Vagina (tissue), 2 donors: ENCODE measurements at regions not wholly inside any gene's neighbourhood (a gene's known extent, or its start where the extent isn't known, plus 50 kb on each side); places are given as distances from the start of the nearest gene placed in this dataset.

ENCODE experiments used
- DNase-seq, 2 donors: peaks; one replicate each; pipeline ENCODE4 v3.0.0-alpha.2; 2017; ENCODE audit errors: extremely low spot score in 2 of 2
- H3K27ac ChIP-seq: fragments of 200-600 bp; sonication (generic); one replicate; pipeline ENCODE4 v1.5.1; 2019
- H3K27me3 ChIP-seq: fragments of 200-600 bp; sonication (generic); one replicate; pipeline ENCODE4 v1.5.1; 2019
- H3K36me3 ChIP-seq, 2 donors: fragments of 200-600 bp; sonication (generic); one replicate each; pipeline ENCODE4 v1.5.1; 2017 to 2019
- H3K4me1 ChIP-seq: fragments of 200-600 bp; sonication (generic); one replicate; pipeline ENCODE4 v1.5.1; 2019
- H3K4me3 ChIP-seq, 2 donors: fragments of 200-600 bp; sonication (generic); 1 replicate in 1 of 2; 2 replicates in 1 of 2; pipeline ENCODE4 v1.5.1; 2016 to 2019
- H3K9me3 ChIP-seq: fragments of 200-600 bp; sonication (generic); one replicate; pipeline ENCODE4 v1.5.1; 2019
- POLR2A ChIP-seq, 2 donors: fragments of 450-650 bp; IDR thresholded peaks; one replicate each; pipeline ENCODE4 v1.6.1; 2017; ENCODE audit warnings: antibody characterized with exemption in 2 of 2, mild to moderate bottlenecking in 2 of 2, moderate library complexity in 2 of 2
- POLR2AphosphoS5 ChIP-seq, 2 donors: sonication (generic); formaldehyde crosslinking; IDR thresholded peaks; one replicate each; pipeline ENCODE4 v1.9.0; 2017; ENCODE audit warnings: antibody characterized with exemption in 2 of 2, mild to moderate bottlenecking in 2 of 2, low read depth in 1 of 2; ENCODE audit not compliant: insufficient read depth in 1 of 2
- intact Hi-C: fragments of 100-400 bp; cut with DNase I; formaldehyde crosslinking; loops from one replicate; pipeline ENCODE4 v1.15.1; 2023
- TF ChIP-seq, protein P1 (sequence below), 3 experiments: fragments of 450-650 bp in 2 of 3; fragments of 200-600 bp in 1 of 3; sonication (generic) in 1 of 3; IDR thresholded peaks; one replicate each; pipeline ENCODE4 v1.5.1; 2017 to 2019; ENCODE audit warnings: antibody characterized with exemption in 3 of 3, mild to moderate bottlenecking in 2 of 3, moderate library complexity in 2 of 3

DNA sequence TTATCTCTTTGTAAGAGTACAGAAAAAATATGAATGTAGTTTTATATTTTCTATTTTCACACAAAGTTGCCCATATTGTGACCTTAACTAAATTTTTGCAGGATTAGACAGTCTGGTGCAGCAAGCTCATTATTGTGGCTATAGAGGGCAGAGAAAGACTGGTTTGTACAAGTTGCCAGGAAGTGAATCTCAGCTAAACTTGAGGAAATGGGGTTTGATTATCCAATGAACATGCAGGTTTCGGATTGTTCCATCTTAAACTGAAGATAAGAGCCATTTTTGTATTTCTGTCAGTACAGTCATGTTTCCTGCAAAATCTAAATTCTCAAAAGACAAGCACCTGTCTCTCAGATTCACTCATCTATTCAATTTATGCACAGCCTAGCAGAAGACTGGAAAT lies 390.9 kb downstream of the MMUT start:
- no peak for DNase-seq
- H3K27me3 ChIP-seq: no peaks in the 10 kb centered on the region
- no peak overlapping the region for H3K27ac ChIP-seq
- no peak overlapping the region for H3K4me3 ChIP-seq
- no peaks in the 10 kb centered on the region for H3K36me3 ChIP-seq
- intact Hi-C loops: no loop called here
- TF ChIP-seq, protein P1, sequence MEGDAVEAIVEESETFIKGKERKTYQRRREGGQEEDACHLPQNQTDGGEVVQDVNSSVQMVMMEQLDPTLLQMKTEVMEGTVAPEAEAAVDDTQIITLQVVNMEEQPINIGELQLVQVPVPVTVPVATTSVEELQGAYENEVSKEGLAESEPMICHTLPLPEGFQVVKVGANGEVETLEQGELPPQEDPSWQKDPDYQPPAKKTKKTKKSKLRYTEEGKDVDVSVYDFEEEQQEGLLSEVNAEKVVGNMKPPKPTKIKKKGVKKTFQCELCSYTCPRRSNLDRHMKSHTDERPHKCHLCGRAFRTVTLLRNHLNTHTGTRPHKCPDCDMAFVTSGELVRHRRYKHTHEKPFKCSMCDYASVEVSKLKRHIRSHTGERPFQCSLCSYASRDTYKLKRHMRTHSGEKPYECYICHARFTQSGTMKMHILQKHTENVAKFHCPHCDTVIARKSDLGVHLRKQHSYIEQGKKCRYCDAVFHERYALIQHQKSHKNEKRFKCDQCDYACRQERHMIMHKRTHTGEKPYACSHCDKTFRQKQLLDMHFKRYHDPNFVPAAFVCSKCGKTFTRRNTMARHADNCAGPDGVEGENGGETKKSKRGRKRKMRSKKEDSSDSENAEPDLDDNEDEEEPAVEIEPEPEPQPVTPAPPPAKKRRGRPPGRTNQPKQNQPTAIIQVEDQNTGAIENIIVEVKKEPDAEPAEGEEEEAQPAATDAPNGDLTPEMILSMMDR (IDR thresholded peaks at IDR 0.05): no peak
- TF ChIP-seq POLR2A (IDR thresholded peaks at IDR 0.05) (no peak), POLR2AphosphoS5 (IDR thresholded peaks at IDR 0.05; ENCODE audit: insufficient read depth in 1 of 2, low read depth in 1 of 2) (no peak)
- no peaks in the 10 kb centered on the region for H3K4me1 ChIP-seq
- no peaks in the 10 kb centered on the region for H3K9me3 ChIP-seq

DNA sequence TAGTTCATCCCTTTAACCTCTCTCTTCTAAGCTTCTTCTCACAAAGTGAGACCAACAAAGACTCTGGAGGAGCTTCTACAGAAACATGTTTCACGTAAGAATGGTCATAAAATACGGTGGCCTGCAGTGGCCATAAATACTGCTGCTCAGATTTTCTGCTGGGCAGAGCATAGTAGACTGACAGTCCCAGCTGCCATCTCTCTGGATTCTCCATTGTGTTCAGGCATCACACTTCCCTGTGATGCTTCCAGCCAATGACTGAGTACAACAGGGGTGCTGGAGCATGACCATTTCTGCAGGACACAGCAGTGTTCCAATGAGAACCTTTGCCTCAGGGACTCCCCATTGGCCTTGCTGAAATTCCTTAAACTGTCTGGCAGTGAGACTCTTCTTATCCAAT lies 392.6 kb downstream of the MMUT start:
- TF ChIP-seq POLR2AphosphoS5 (IDR thresholded peaks at IDR 0.05; ENCODE audit: insufficient read depth in 1 of 2, low read depth in 1 of 2) (no peak), POLR2A (IDR thresholded peaks at IDR 0.05) (no peak)
- TF ChIP-seq, protein P1 (IDR thresholded peaks at IDR 0.05): no peak
- Histone ChIP-seq H3K9me3 (no peaks in the 10 kb centered on the region), H3K27ac (no peak overlapping the region), H3K4me3 (no peak overlapping the region), H3K4me1 (no peaks in the 10 kb centered on the region), H3K36me3 (no peaks in the 10 kb centered on the region), H3K27me3 (no peaks in the 10 kb centered on the region)
- intact Hi-C loops: no loop called here
- DNase-seq: no peak

DNA sequence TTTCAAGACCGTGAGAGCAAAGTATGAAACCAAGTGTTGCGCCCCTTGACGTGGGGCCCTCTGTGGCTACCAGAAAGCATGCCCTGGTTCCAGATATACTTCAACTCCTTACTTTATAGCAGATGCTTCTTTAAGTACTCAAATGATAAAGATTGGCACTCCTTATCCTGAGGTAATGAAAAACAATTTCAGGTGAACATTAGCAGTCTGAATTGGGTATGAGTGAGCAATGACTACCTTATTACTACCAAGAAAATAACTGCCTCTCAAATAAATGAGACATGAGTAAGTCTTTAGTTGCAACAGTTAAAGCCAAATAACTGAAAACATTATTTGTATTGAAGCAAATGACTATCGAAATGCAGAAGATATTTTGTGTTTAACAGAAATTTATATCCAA lies 408.7 kb downstream of the MMUT start:
- TF ChIP-seq POLR2AphosphoS5 (IDR thresholded peaks at IDR 0.05; ENCODE audit: insufficient read depth in 1 of 2, low read depth in 1 of 2) (no peak), POLR2A (IDR thresholded peaks at IDR 0.05) (no peak)
- TF ChIP-seq, protein P1 (IDR thresholded peaks at IDR 0.05): no peak
- intact Hi-C loops: no loop called here
- Histone ChIP-seq H3K9me3 (no peaks in the 10 kb centered on the region), H3K36me3 (no peaks in the 10 kb centered on the region), H3K4me3 (no peak overlapping the region), H3K27ac (no peak overlapping the region), H3K4me1 (no peaks in the 10 kb centered on the region), H3K27me3 (no peaks in the 10 kb centered on the region)
- DNase-seq: no peak

DNA sequence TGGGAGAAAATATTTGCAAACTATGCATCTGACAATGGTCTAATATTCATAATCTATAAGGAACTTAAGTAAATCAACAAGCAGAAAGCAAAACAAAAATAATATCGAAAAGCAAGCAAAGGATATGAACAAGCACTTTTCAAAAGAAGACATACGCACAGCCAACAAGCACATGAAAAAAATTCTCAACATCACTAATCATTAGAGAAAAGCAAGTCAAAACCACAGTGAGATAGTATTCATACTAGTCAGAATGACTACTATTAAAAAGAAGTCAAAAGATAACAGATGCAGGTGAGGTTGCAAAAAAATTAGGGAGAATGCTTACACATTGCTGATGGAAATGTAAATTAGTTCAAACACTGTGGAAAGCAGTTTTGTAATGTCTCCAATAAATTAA lies 410.2 kb downstream of the MMUT start:
- no peaks in the 10 kb centered on the region for H3K4me1 ChIP-seq
- intact Hi-C loops: no loop called here
- no peak for DNase-seq
- H3K27me3 ChIP-seq: no peaks in the 10 kb centered on the region
- no peaks in the 10 kb centered on the region for H3K9me3 ChIP-seq
- no peaks in the 10 kb centered on the region for H3K36me3 ChIP-seq
- no peak overlapping the region for H3K4me3 ChIP-seq
- TF ChIP-seq POLR2A (IDR thresholded peaks at IDR 0.05) (no peak), POLR2AphosphoS5 (IDR thresholded peaks at IDR 0.05; ENCODE audit: insufficient read depth in 1 of 2, low read depth in 1 of 2) (no peak)
- TF ChIP-seq, protein P1 (IDR thresholded peaks at IDR 0.05): no peak
- H3K27ac ChIP-seq: no peak overlapping the region

DNA sequence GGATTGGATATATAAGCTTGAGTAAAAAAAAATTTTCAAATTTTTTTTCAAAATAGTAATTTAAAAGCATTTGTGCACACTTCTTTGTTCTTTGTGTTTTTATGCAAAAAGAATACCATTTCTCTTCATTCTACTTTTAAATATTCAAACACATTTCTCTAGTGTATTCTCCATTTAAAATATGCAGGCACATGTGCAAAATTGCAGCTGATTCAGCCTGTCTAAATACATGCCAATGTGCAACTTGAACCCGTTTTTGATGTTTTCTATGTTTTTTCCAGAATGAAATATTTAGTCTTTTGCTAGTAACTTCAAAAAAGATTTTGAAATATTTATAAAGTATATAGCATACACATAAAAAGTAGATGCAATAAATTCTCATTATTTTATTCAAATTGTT lies 411.8 kb downstream of the MMUT start:
- intact Hi-C loops: no loop called here
- no peak for DNase-seq
- H3K4me1 ChIP-seq: no peaks in the 10 kb centered on the region
- H3K36me3 ChIP-seq: no peaks in the 10 kb centered on the region
- TF ChIP-seq POLR2A (IDR thresholded peaks at IDR 0.05): no peak
- TF ChIP-seq, protein P1 (IDR thresholded peaks at IDR 0.05): no peak
- no peak overlapping the region for H3K27ac ChIP-seq
- no peaks in the 10 kb centered on the region for H3K27me3 ChIP-seq
- H3K9me3 ChIP-seq: no peaks in the 10 kb centered on the region
- no peak overlapping the region for H3K4me3 ChIP-seq
